ENCODE measurements at regions not wholly inside any gene's neighbourhood (a gene's known extent, or its start where the extent isn't known, plus 50 kb on each side); places are given as distances from the start of the nearest gene placed in this dataset.

DNA sequence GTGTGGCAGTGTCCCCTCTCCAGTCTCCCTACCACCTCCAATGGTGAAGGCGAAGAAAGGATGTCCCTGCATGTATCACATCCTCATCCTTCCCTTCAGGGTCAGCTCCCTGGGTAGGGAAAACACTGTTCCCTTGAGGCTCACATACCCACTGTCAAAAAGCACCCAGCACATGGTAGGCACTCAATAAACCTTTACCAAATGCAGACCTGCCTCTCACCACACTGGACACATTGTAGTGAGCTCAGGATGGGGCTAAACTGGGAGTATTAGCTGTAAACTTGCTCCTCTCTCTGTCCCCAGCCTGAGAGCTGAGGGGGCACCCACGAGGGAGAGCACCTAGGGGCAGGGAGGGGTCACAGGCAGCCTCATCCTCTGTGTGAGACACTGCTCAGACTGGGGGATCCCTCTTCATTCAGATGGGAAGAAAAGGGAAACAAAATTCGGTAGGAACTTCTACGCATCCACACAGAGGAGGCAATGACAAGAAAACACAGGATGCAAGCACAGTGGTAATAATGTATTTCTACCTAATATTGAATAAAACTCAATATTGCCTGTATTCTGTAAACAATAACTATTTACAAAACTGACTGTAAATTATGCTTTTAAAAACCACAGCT lies 101.6 kb upstream of the TOP3B start:
- no peaks in the 10 kb centered on the region for H3K36me3 ChIP-seq
- peaks cover 16% of the 10 kb centered on the region for H3K27me3 ChIP-seq (ENCODE audit: low read depth)
- intact Hi-C loops (cut with DNase I): no loop called here
- no peaks in the 10 kb centered on the region for H3K4me1 ChIP-seq
- DNase-seq (no peak), ATAC-seq (no peak)
- no peak for TF ChIP-seq CTCF (IDR thresholded peaks at IDR 0.05)
- no peaks in the 10 kb centered on the region for H3K9me3 ChIP-seq
- H3K27ac ChIP-seq: no peak overlapping the region
- no peak overlapping the region for H3K4me3 ChIP-seq

DNA sequence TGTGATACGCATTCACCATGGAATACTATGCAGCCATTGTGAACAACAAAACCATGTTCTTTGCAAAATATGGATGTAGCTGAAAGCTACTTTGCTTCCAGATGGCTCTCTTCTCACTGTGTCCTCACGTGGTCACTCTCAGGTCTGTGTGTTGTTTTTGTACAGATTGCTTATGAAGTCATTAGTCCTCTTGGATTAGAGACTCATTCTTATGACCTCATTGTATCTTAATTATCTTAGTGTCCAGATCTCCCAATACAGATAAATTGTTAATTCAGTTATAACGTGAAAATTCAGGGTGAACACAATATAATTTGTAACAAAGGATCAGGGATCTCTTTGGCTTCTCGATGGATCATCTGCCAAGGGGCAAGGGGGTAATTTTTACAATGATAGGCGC lies 100.4 kb upstream of the TOP3B start:
- H3K4me1 ChIP-seq: no peaks in the 10 kb centered on the region
- intact Hi-C loops (cut with DNase I): no loop called here
- H3K4me3 ChIP-seq: no peak overlapping the region
- peaks cover 12% of the 10 kb centered on the region for H3K27me3 ChIP-seq (ENCODE audit: low read depth)
- TF ChIP-seq CTCF (IDR thresholded peaks at IDR 0.05): no peak
- H3K27ac ChIP-seq: no peak overlapping the region
- no peaks in the 10 kb centered on the region for H3K36me3 ChIP-seq
- no peaks in the 10 kb centered on the region for H3K9me3 ChIP-seq
- DNase-seq (no peak), ATAC-seq (no peak)

GRCh38 chr22:22082229-22082835 lies 99.7 kb upstream of the TOP3B start:
- no peaks in the 10 kb centered on the region for H3K9me3 ChIP-seq
- no peak for TF ChIP-seq CTCF (IDR thresholded peaks at IDR 0.05)
- DNase-seq: no peak
- no peak overlapping the region for H3K27ac ChIP-seq
- no peaks in the 10 kb centered on the region for H3K4me1 ChIP-seq
- peaks cover 10% of the 10 kb centered on the region for H3K27me3 ChIP-seq (ENCODE audit: low read depth)
- intact Hi-C loops (cut with DNase I): no loop called here
- no peak for ATAC-seq
- no peak overlapping the region for H3K4me3 ChIP-seq
- no peaks in the 10 kb centered on the region for H3K36me3 ChIP-seq

GRCh38 chr22:22080270-22080669 lies 97.7 kb upstream of the TOP3B start:
- peaks cover 10% of the 10 kb centered on the region for H3K27me3 ChIP-seq (ENCODE audit: low read depth)
- intact Hi-C loops (cut with DNase I): no loop called here
- TF ChIP-seq CTCF (IDR thresholded peaks at IDR 0.05): no peak

DNA sequence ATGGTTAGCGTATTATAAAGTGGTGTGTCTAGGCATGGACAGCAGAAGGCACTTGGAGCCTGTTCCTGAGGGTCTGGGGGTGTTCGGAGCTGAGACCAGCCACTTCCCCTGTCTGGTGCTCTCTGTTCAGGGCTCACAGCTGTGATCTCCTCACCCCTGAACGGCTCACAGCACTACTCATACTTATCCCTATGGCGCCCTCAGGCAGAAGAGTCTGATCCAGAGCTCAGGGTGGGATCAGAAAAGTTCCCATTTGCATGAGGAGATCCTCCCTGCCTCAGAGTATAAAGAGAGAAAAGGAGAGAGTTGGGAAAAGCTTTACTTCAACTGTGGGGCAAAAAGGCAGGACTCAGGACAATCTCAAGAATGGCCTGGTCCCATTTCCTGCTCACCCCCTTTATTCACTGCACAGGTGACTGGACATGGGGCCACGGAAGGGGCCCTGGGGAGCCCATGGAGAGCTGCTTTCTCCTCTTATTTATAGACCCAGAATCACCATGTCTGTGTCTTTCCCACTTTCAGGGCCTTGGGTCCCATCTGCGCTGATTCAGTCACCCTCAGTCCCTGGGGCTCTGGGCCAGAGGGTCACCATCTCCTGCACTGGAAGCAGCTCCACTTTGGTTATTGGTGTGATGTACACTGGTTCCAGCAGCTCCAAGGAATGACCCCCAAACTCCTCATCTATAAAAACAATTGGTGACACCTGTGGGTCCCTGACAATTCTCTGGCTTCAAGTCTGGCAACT lies 97.0 kb upstream of the TOP3B start:
- H3K4me1 ChIP-seq: no peaks in the 10 kb centered on the region
- ATAC-seq (no peak), DNase-seq (no peak)
- no peaks in the 10 kb centered on the region for H3K36me3 ChIP-seq
- no peak overlapping the region for H3K4me3 ChIP-seq
- intact Hi-C loops (cut with DNase I): no loop called here
- H3K27me3 ChIP-seq (ENCODE audit: low read depth): peaks cover 10% of the 10 kb centered on the region
- H3K9me3 ChIP-seq: no peaks in the 10 kb centered on the region
- no peak overlapping the region for H3K27ac ChIP-seq
- no peak for TF ChIP-seq CTCF (IDR thresholded peaks at IDR 0.05)

More at GRCh38 chr22:22080270-22080669, 97.7 kb upstream of the TOP3B start:
- Histone ChIP-seq H3K4me1 (no peaks in the 10 kb centered on the region), H3K36me3 (no peaks in the 10 kb centered on the region), H3K4me3 (no peak overlapping the region), H3K9me3 (no peaks in the 10 kb centered on the region), H3K27ac (no peak overlapping the region)
- DNase-seq (no peak), ATAC-seq (no peak)
